WERI-Rb-1 (cell line): ENCODE measurements at regions not wholly inside any gene's neighbourhood (a gene's known extent, or its start where the extent isn't known, plus 50 kb on each side); places are given as distances from the start of the nearest gene placed in this dataset.

ENCODE experiments used
- DNase-seq: peaks from one replicate; pipeline ENCODE4 v3.0.0-alpha.2; 2020
- H3K27ac ChIP-seq: fragments of 250-450 bp; sonication (Bioruptor Pico); 2 replicates; pipeline ENCODE4 v1.5.1; 2020; ENCODE audit warnings: mild to moderate bottlenecking, moderate library complexity
- H3K27me3 ChIP-seq: fragments of 250-450 bp; sonication (Bioruptor Pico); 2 replicates; pipeline ENCODE4 v1.5.1; 2021; ENCODE audit warnings: mild to moderate bottlenecking, low read depth, moderate library complexity; ENCODE audit not compliant: insufficient read depth, severe bottlenecking
- H3K36me3 ChIP-seq: fragments of 250-450 bp; sonication (Bioruptor Pico); 2 replicates; pipeline ENCODE4 v1.5.1; 2020; ENCODE audit warnings: mild to moderate bottlenecking, moderate library complexity
- H3K4me3 ChIP-seq: 2 replicates; pipeline ENCODE4 v1.5.1; 2011; ENCODE audit warnings: low read depth, mild to moderate bottlenecking, control low read depth, low read length
- H3K9me3 ChIP-seq: fragments of 250-450 bp; sonication (Bioruptor Pico); 2 replicates; pipeline ENCODE4 v1.5.1; 2021; ENCODE audit warnings: mild to moderate bottlenecking, moderate library complexity; ENCODE audit not compliant: severe bottlenecking
- CTCF ChIP-seq: IDR thresholded peaks from 2 replicates; pipeline ENCODE4 v1.5.1; 2011; ENCODE audit warnings: low read depth, mild to moderate bottlenecking, control low read depth, inconsistent platforms, low read length

DNA sequence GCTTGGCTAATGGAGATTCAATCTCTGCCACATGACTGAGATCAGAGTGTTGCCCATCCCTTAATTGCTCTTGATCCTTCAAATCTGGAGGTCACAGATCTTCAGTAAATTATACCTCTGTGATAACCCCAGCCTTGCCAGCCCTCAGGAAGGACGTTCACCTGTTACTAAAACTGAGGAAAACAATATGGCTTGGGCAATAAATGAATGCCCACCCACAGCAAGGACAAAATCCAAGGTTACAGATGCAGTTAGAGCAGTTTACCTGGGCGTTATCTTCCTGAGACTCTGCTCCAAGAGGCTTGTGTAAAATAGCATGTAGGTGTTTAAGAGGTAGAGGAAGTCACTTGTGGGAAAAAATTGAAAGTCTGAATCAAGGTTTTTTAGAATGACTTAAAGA lies 69.3 kb upstream of the MAOA start:
- H3K9me3 ChIP-seq = no peaks in the 10 kb centered on the region
- H3K27me3 ChIP-seq = no peaks in the 10 kb centered on the region
- DNase-seq = no peak
- no peaks in the 10 kb centered on the region for H3K36me3 ChIP-seq
- TF ChIP-seq CTCF = no peak
- no peak overlapping the region for H3K4me3 ChIP-seq
- no peak overlapping the region for H3K27ac ChIP-seq

DNA sequence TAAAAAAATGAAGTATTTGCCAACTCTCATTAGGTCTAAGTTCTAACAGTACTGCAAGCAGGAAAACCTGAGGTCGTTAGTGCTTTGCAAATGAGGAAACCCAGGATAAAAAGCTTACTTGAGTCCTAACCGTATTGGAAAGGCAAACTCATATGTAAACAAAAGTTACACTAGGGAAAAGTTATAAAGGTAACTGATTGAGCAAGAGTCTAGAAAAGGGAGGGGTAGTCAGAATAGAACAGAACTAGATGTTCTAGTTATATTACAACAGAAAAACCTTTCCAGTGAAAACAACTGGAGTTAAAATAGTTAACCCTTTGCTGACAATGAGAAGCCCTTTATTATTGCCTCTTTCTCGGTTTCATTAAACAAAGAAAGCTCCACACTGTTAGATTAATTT lies 66.4 kb upstream of the MAOA start:
- Histone ChIP-seq H3K36me3 (no peaks in the 10 kb centered on the region), H3K4me3 (no peak overlapping the region), H3K9me3 (no peaks in the 10 kb centered on the region), H3K27ac (no peak overlapping the region), H3K27me3 (peaks cover 11% of the 10 kb centered on the region)
- no peak for DNase-seq
- no peak for TF ChIP-seq CTCF

DNA sequence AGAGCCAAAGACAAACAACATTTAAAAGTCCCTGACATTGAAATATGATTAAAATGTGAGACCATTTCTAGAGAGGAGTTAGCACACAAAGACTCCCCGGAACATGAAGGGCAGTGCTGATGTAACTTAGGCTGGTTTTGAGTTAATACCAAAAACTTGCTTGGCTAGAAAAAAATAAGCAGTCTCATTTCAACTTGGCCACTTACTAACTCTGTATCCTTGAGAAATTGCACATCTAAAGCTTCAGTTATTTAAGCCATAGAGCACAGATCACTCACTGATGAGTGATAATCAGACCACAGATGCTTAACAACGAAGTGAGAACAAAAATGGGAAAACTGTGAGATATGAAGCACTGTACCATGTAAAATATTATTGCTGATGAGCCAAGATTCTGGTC lies 65.9 kb upstream of the MAOA start:
- H3K36me3 ChIP-seq = no peaks in the 10 kb centered on the region
- peaks cover 14% of the 10 kb centered on the region for H3K27me3 ChIP-seq
- no peak for TF ChIP-seq CTCF
- DNase-seq = no peak
- H3K27ac ChIP-seq = no peak overlapping the region
- no peaks in the 10 kb centered on the region for H3K9me3 ChIP-seq
- no peak overlapping the region for H3K4me3 ChIP-seq

DNA sequence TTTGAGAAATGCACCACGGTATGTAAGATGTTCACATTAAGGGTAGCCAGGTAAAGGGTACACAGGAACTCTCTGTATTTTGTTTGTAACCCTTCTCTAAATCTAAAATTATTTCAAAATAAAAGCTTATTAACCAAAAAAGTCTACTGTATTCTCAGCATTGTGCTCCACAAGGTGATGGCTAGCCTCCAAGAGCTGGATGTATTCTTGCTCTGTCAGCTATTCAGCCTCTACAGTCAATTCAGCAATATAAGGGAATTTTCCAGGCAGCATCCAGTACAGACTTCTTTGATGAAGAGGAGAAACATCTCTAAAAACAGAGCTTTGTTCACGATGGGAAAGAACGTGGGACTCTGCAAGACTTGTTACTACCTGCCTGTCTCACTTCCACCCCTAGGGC lies 63.5 kb upstream of the MAOA start:
- Histone ChIP-seq H3K4me3 (no peak overlapping the region), H3K27ac (no peak overlapping the region), H3K9me3 (no peaks in the 10 kb centered on the region), H3K36me3 (no peaks in the 10 kb centered on the region), H3K27me3 (peaks cover 26% of the 10 kb centered on the region)
- no peak for DNase-seq
- no peak for TF ChIP-seq CTCF

- Histone ChIP-seq H3K4me3 (no peak overlapping the region), H3K27me3 (peaks cover 26% of the 10 kb centered on the region), H3K36me3 (no peaks in the 10 kb centered on the region), H3K9me3 (no peaks in the 10 kb centered on the region), H3K27ac (no peak overlapping the region)
- no peak for DNase-seq
- no peak for TF ChIP-seq CTCF
Measured at GRCh38 chrX:43595931-43596330, 60.2 kb upstream of the MAOA start.

DNA sequence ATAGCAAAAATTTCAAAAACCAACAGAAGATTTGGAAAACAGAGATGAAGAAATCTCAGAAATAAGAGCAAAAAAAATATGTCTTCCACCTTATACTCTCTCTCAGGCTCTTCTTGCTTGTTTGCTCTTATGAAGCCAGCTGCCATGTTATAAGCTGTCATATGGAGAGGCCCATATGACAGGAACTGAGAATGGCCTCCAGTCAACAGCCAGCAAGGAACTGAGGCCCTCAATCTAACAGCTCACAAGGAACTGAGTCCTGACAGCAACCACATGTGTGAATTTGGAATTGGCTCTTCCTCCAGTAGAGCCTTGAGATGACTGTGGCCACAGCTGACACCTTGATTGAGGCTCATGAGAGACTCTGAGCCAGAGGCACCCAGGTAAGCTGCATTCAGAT lies 51.3 kb upstream of the MAOA start:
- Histone ChIP-seq H3K27ac (no peak overlapping the region), H3K36me3 (no peaks in the 10 kb centered on the region), H3K27me3 (no peaks in the 10 kb centered on the region), H3K4me3 (no peak overlapping the region), H3K9me3 (no peaks in the 10 kb centered on the region)
- no peak for DNase-seq
- TF ChIP-seq CTCF = no peak
